Cardiac muscle cell (in vitro differentiated cells and primary cell): ENCODE measurements at regions not wholly inside any gene's neighbourhood (a gene's known extent, or its start where the extent isn't known, plus 50 kb on each side); places are given as distances from the start of the nearest gene placed in this dataset.
"Not testable (repeated sequence)": the region's sequence is repeated elsewhere in the genome, so short reads cannot be mapped to it uniquely, and the experiment has no call there.

Source experiments
- DNase-seq, 2 donors: peaks; one replicate each; pipeline versions ENCODE4 v3.0.0 to v3.0.0-alpha.2; 2010 to 2017; ENCODE audit warnings: low read depth in 1 of 2, low spot score in 1 of 2
- H3K27ac ChIP-seq: fragments of 200-600 bp; sonication (generic); 2 replicates; pipeline ENCODE4 v1.5.1; 2016
- H3K27me3 ChIP-seq: fragments of 200-600 bp; sonication (generic); 2 replicates; pipeline ENCODE4 v1.6.0; 2016; ENCODE audit warnings: control low read depth
- H3K36me3 ChIP-seq: fragments of 200-600 bp; sonication (generic); 2 replicates; pipeline ENCODE4 v1.5.1; 2016; ENCODE audit warnings: control low read depth
- H3K4me1 ChIP-seq: fragments of 200-600 bp; sonication (generic); 2 replicates; pipeline ENCODE4 v1.8.1; 2017; ENCODE audit warnings: low read depth, mild to moderate bottlenecking, mixed run types
- H3K4me3 ChIP-seq: fragments of 200-600 bp; sonication (generic); 2 replicates; pipeline ENCODE4 v1.5.1; 2016; ENCODE audit warnings: mild to moderate bottlenecking
- H3K9me3 ChIP-seq: fragments of 200-600 bp; sonication (generic); 2 replicates; pipeline ENCODE4 v1.5.1; 2017; ENCODE audit warnings: low read depth, mild to moderate bottlenecking, control low read depth
- CTCF ChIP-seq: IDR thresholded peaks from 2 replicates; pipeline ENCODE4 v1.5.1; 2012; ENCODE audit warnings: low read depth, mild to moderate bottlenecking, low read length

- Histone ChIP-seq H3K27me3 (no peaks in the 10 kb centered on the region), H3K4me1 (no peaks in the 10 kb centered on the region), H3K27ac (no peak overlapping the region), H3K36me3 (no peaks in the 10 kb centered on the region), H3K9me3 (no peaks in the 10 kb centered on the region), H3K4me3 (no peak overlapping the region)
- TF ChIP-seq CTCF, result no peak
- DNase-seq, result no peak
Observed at GRCh38 chr6:115203381-115203780, 857.3 kb downstream of the FRK start.

- Histone ChIP-seq H3K4me3 (no peak overlapping the region), H3K27me3 (no peaks in the 10 kb centered on the region), H3K4me1 (no peaks in the 10 kb centered on the region), H3K27ac (no peak overlapping the region), H3K9me3 (no peaks in the 10 kb centered on the region), H3K36me3 (no peaks in the 10 kb centered on the region)
- no peak for TF ChIP-seq CTCF
- no peak for DNase-seq
Observed at GRCh38 chr6:115194981-115195638, 852.3 kb upstream of the HS3ST5 start.

GRCh38 chr6:115191989-115192388 lies 849.2 kb upstream of the HS3ST5 start:
- H3K9me3 ChIP-seq, result no peaks in the 10 kb centered on the region
- DNase-seq, result no peak
- H3K27ac ChIP-seq, result no peak overlapping the region
- H3K4me3 ChIP-seq, result no peak overlapping the region
- no peaks in the 10 kb centered on the region for H3K4me1 ChIP-seq
- H3K27me3 ChIP-seq, result no peaks in the 10 kb centered on the region
- no peaks in the 10 kb centered on the region for H3K36me3 ChIP-seq
- no peak for TF ChIP-seq CTCF

DNA sequence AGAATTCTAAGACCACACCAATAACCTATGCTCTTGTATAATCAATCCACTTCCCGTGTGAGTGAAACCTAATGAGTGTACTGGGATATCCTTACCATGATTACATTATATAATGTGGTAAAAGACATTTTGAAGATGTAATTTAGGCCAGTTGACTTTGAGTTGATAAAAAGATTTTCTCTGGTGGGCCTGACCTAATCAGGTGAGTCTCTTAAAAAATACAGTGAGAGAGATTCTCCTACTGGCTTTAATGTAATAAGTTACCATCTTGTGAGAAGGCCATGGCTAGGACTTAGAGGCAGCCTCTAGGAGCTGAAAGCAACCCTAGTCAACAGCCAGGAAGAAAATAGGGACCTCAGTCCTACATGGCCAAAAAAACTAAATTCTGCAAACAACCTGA lies 847.7 kb upstream of the HS3ST5 start:
- no peak overlapping the region for H3K4me3 ChIP-seq
- no peaks in the 10 kb centered on the region for H3K27me3 ChIP-seq
- H3K9me3 ChIP-seq, result no peaks in the 10 kb centered on the region
- H3K4me1 ChIP-seq, result no peaks in the 10 kb centered on the region
- no peak overlapping the region for H3K27ac ChIP-seq
- H3K36me3 ChIP-seq, result no peaks in the 10 kb centered on the region
- no peak for DNase-seq
- TF ChIP-seq CTCF, result no peak

GRCh38 chr6:115175456-115175855 lies 832.6 kb upstream of the HS3ST5 start:
- not testable (repeated sequence) for DNase-seq, H3K4me3 ChIP-seq, H3K9me3 ChIP-seq, H3K4me1 ChIP-seq, H3K27me3 ChIP-seq, H3K27ac ChIP-seq, H3K36me3 ChIP-seq

DNA sequence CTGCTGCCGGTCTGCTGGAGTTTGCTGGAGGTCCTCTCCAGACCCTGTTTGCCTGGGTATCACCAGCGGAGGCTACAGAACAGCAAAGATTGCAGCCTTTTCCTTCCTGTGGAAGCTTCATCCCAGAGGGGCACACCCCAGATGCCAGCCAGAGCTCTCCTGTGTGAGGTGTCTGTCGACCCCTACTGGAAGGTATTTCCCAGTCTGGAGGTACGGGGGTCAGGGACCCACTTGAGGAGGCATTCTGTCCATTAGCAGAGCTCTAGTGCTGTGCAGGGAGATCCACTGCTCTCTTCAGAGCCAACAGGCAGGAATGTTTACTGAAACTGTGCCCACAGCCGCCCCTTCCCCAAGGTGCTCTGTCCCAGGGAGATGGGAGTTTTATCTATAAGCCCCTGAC lies 823.1 kb upstream of the HS3ST5 start:
- not testable (repeated sequence) for H3K36me3 ChIP-seq, H3K4me1 ChIP-seq, H3K27ac ChIP-seq, H3K9me3 ChIP-seq, H3K27me3 ChIP-seq, H3K4me3 ChIP-seq
- DNase-seq, result peak in 1 of 2 donors; percentile 2

DNA sequence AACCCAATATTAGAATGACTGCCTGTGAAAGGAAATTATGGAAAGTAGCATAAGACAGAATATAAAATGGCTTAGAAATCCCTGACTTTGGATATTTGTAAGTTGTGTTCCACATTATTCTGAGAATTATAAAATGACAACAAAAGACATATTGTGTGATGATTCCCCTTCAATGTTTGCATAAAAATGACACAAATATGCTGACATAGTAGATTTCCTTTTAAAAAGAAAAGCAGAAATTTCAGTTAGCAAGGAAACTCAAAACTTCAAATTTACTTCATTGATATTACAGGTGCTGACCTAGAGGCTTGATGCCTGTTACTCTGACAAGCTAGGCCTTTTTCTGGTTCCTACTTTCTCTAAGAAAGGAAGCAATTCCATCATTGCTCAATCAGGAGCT lies 816.9 kb upstream of the HS3ST5 start:
- no peaks in the 10 kb centered on the region for H3K27me3 ChIP-seq
- H3K36me3 ChIP-seq, result no peaks in the 10 kb centered on the region
- TF ChIP-seq CTCF, result no peak
- no peak for DNase-seq
- no peak overlapping the region for H3K4me3 ChIP-seq
- H3K27ac ChIP-seq, result no peak overlapping the region
- H3K9me3 ChIP-seq, result no peaks in the 10 kb centered on the region
- no peaks in the 10 kb centered on the region for H3K4me1 ChIP-seq
